ENCODE measurements at regions not wholly inside any gene's neighbourhood (a gene's known extent, or its start where the extent isn't known, plus 50 kb on each side); places are given as distances from the start of the nearest gene placed in this dataset.

GRCh38 chr2:163428187-163428586, 307.6 kb downstream of the FIGN start:
- DNase-seq = no peak
- ATAC-seq = no peak
- no peak for TF ChIP-seq CTCF (IDR thresholded peaks at IDR 0.05)
- Histone ChIP-seq H3K36me3 (ENCODE audit: low read depth) (no peaks in the 10 kb centered on the region), H3K4me3 (no peak overlapping the region), H3K9me3 (no peaks in the 10 kb centered on the region), H3K4me1 (ENCODE audit: low read depth) (no peaks in the 10 kb centered on the region)
- intact Hi-C loops (cut with DNase I, micrococcal nuclease) = no loop called here

- no peak for ATAC-seq
- Histone ChIP-seq H3K4me3 (no peak overlapping the region), H3K9me3 (no peaks in the 10 kb centered on the region), H3K4me1 (ENCODE audit: low read depth) (no peaks in the 10 kb centered on the region), H3K36me3 (ENCODE audit: low read depth) (no peaks in the 10 kb centered on the region)
- intact Hi-C loops (cut with DNase I, micrococcal nuclease) = no loop called here
- DNase-seq = no peak
- TF ChIP-seq CTCF (IDR thresholded peaks at IDR 0.05) = no peak
These were observed 315.2 kb downstream of the FIGN start for GRCh38 chr2:163420604-163421003.

- intact Hi-C loops (cut with DNase I, micrococcal nuclease) = no loop called here
- no peak for TF ChIP-seq CTCF (IDR thresholded peaks at IDR 0.05)
- H3K4me3 ChIP-seq = no peak overlapping the region
- no peaks in the 10 kb centered on the region for H3K9me3 ChIP-seq
- no peak for DNase-seq
- no peaks in the 10 kb centered on the region for H3K36me3 ChIP-seq (ENCODE audit: low read depth)
- H3K4me1 ChIP-seq (ENCODE audit: low read depth) = no peaks in the 10 kb centered on the region
- no peak for ATAC-seq
These were observed 316.6 kb downstream of the FIGN start for GRCh38 chr2:163419000-163419830.

- DNase-seq = no peak
- Histone ChIP-seq H3K4me3 (no peak overlapping the region), H3K9me3 (no peaks in the 10 kb centered on the region), H3K36me3 (ENCODE audit: low read depth) (no peaks in the 10 kb centered on the region), H3K4me1 (ENCODE audit: low read depth) (no peaks in the 10 kb centered on the region)
- ATAC-seq = no peak
- no peak for TF ChIP-seq CTCF (IDR thresholded peaks at IDR 0.05)
- intact Hi-C loops (cut with DNase I, micrococcal nuclease) = no loop called here
These were observed 318.0 kb downstream of the FIGN start for GRCh38 chr2:163417596-163418337.

GRCh38 chr2:163414121-163414520, 321.7 kb downstream of the FIGN start:
- intact Hi-C loops (cut with DNase I, micrococcal nuclease) = no loop called here
- H3K4me1 ChIP-seq (ENCODE audit: low read depth) = no peaks in the 10 kb centered on the region
- no peaks in the 10 kb centered on the region for H3K36me3 ChIP-seq (ENCODE audit: low read depth)
- H3K4me3 ChIP-seq = no peak overlapping the region
- no peaks in the 10 kb centered on the region for H3K9me3 ChIP-seq
- DNase-seq = no peak
- ATAC-seq = no peak
- no peak for TF ChIP-seq CTCF (IDR thresholded peaks at IDR 0.05)

Measured in mucosa of descending colon (tissue), 3 donors.